GM13977 (cell line): ENCODE measurements at regions not wholly inside any gene's neighbourhood (a gene's known extent, or its start where the extent isn't known, plus 50 kb on each side); places are given as distances from the start of the nearest gene placed in this dataset.
"Not testable (repeated sequence)": the region's sequence is repeated elsewhere in the genome, so short reads cannot be mapped to it uniquely, and the experiment has no call there.

Experiments used
- DNase-seq: peaks from one replicate; pipeline ENCODE4 v3.0.0; 2012; ENCODE audit warnings: low spot score
- CTCF ChIP-seq: IDR thresholded peaks from 2 replicates; pipeline ENCODE4 v1.5.1; 2012; ENCODE audit warnings: mild to moderate bottlenecking, control low read depth; ENCODE audit not compliant: insufficient read depth; ENCODE audit errors: extremely low read depth, missing control alignments
- in situ Hi-C: fragments of 300-500 bp; cut with MboI; formaldehyde crosslinking; loops from one replicate; pipeline ENCODE4 v1.12.0; 2022; ENCODE audit warnings: low sequenced_read_pairs, low pct_unique_long_range_greater_than_20kb, mixed read lengths, inconsistent platforms; ENCODE audit not compliant: unreplicated experiment

DNA sequence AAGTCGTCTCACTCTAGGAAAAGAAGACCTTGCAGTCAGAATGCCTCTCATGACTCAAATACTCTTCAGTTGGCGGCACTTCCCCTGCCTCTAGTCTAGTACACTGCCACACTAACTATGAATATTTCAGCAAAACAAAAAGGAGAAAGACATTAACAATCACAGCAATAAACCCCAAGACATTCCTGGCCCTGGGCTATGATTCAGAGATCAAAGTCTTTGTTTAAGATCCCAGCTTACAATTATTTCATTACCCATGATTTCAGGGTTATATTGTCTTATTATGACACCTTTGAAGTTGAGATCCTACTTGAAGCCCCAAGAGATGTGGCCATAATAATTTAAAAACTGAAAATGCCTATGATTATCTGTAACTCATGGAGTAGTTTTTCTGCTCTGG lies 597.5 kb downstream of the REEP3 start:
- DNase-seq: no peak
- TF ChIP-seq CTCF: no peak
- in situ Hi-C loops: no loop called here

DNA sequence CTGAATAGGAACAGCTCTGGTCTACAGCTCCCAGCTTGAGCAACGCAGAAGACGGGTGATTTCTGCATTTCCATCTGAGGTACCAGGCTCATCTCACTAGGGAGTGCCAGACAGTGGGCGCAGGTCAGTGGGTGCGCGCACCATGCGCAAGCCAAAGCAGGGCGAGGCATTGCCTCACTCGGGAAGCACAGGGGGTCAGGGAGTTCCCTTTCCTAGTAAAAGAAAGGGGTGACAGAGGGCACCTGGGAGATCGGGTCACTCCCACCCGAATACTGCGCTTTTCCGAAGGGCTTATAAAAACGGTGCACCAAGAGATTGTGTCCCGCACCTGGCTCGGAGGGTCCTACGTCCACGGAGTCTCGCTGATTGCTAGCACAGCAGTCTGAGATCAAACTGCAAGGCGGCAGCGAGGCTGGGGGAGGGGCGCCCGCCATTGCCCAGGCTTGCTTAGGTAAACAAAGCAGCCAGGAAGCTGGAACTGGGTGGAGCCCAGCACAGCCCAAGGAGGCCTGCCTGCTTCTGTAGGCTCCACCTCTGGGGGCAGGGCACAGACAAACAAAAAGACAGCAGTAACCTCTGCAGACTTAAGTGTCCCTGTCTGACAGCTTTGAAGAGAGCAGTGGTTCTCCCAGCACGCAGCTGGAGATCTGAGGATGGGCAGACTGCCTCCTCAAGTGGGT lies 599.2 kb downstream of the REEP3 start:
- in situ Hi-C loops, DNase-seq: not testable (repeated sequence)

- TF ChIP-seq CTCF: no peak
- in situ Hi-C loops: no loop called here
- no peak for DNase-seq
Measured at GRCh38 chr10:64130152-64130551, 609.0 kb downstream of the REEP3 start.

GRCh38 chr10:64134676-64135075 lies 613.5 kb downstream of the REEP3 start:
- DNase-seq: no peak
- in situ Hi-C loops: no loop called here
- TF ChIP-seq CTCF: no peak

DNA sequence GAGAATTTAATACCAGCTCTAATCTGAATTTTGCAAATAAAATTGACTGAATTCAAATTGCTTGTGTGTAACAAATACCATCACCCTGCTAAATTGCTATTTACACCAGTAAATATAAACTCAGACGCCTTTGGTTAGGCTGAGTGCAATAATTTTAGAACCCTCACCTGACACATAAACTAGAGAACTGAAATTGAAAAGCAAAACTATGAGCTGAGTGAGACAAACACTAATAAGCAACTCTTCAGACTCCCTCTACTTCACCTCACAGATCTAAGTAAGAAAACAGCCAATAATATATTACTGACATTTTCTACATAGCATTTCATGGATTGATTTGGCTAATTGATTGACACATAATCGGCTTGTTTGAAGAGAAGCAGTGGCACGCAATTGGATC lies 621.2 kb downstream of the REEP3 start:
- DNase-seq: no peak
- TF ChIP-seq CTCF: no peak
- in situ Hi-C loops: no loop called here

GRCh38 chr10:64148607-64149006 lies 627.4 kb downstream of the REEP3 start:
- no peak for DNase-seq
- in situ Hi-C loops: no loop called here
- no peak for TF ChIP-seq CTCF

GRCh38 chr10:64156166-64156565 lies 635.0 kb downstream of the REEP3 start:
- in situ Hi-C loops: no loop called here
- DNase-seq: no peak
- no peak for TF ChIP-seq CTCF
